ENCODE measurements at regions not wholly inside any gene's neighbourhood (a gene's known extent, or its start where the extent isn't known, plus 50 kb on each side); places are given as distances from the start of the nearest gene placed in this dataset.

GRCh38 chr9:69993110-69993509 is 50.5 kb upstream of the MAMDC2 start:
- H3K27ac ChIP-seq (ENCODE audit: low read depth, low read length): no peak overlapping the region
- no peak overlapping the region for H2AK5ac ChIP-seq (ENCODE audit: low read depth, low read length)
- CTCF ChIA-PET (ENCODE audit: partially characterized antibody): interaction anchor here (0.8 to 1.6 kb wide), 5 partner anchors 9 to 118 kb away, joined by 3 to 5 read pairs (median 4); no protein-coding TSS in a partner anchor
- no peak for DNase-seq (ENCODE audit: low read depth in 1 of 2, low spot score in 2 of 2)
- no peak overlapping the region for H2BK15ac ChIP-seq (ENCODE audit: low read length)
- no peak overlapping the region for H3K9ac ChIP-seq (replicated peaks in 1 of 4; ENCODE audit: extremely low read depth in 1 of 4, low read depth in 3 of 4, low read length in 3 of 4)
- no peak overlapping the region for H3K4ac ChIP-seq (replicated peaks; ENCODE audit: insufficient read length, low read depth, low read length)
- no peaks in the 10 kb centered on the region for H3K4me1 ChIP-seq (replicated peaks in 1 of 4; ENCODE audit: control insufficient read depth in 3 of 4, insufficient read depth in 4 of 4, low read length in 3 of 4)
- H3K4me2 ChIP-seq (ENCODE audit: insufficient read depth in 1 of 2, low read depth in 2 of 2, low read length in 2 of 2): no peak overlapping the region
- no peak overlapping the region for H4K8ac ChIP-seq (ENCODE audit: extremely low read depth, insufficient read depth, low read length)
- no peaks in the 10 kb centered on the region for H3K23me2 ChIP-seq (ENCODE audit: low read depth, low read length)
- WGBS, 2 experiments (ENCODE audit: extremely low coverage in 1 of 2, insufficient coverage in 1 of 2, insufficient read length in 1 of 2, insufficient replicate concordance in 2 of 2, low coverage in 1 of 2, low lambda C conversion rate in 2 of 2, missing lambda C conversion rate in 1 of 2): 85% methylated on average over 2 of the region's 2 CpGs; no CpG with 5 or more reads in 1 of the 2 experiments
- H3K23ac ChIP-seq (ENCODE audit: insufficient read length): no peak overlapping the region
- no peak overlapping the region for H3K18ac ChIP-seq (ENCODE audit: extremely low read depth, low read length)
- H3K79me1 ChIP-seq (ENCODE audit: low read depth, low read length): no peaks in the 10 kb centered on the region
- H2BK5ac ChIP-seq (ENCODE audit: low read depth, low read length): no peak overlapping the region
- H3K36me3 ChIP-seq (ENCODE audit: control insufficient read depth in 2 of 4, insufficient read depth in 4 of 4, low read length in 3 of 4): no peaks in the 10 kb centered on the region
- no peak overlapping the region for H3K4me3 ChIP-seq (ENCODE audit: extremely low read depth in 1 of 4, insufficient read depth in 2 of 4, low read depth in 3 of 4, low read length in 4 of 4)
- H4K91ac ChIP-seq (replicated peaks; ENCODE audit: insufficient read length, low read length): no peak overlapping the region
- H4K20me1 ChIP-seq (replicated peaks in 1 of 2; ENCODE audit: control insufficient read depth in 1 of 2, insufficient read depth in 2 of 2, low read length in 2 of 2): no peaks in the 10 kb centered on the region
- H3K56ac ChIP-seq (replicated peaks; ENCODE audit: insufficient read length, low read depth, low read length): no peak overlapping the region
- H3K79me2 ChIP-seq (ENCODE audit: control insufficient read depth in 1 of 2, insufficient read depth in 2 of 2, low read length in 2 of 2): no peaks in the 10 kb centered on the region
- peaks cover 0 to 1% (median 0%) of the 10 kb centered on the region in 4 experiments; a peak in 1 of 7 replicates for H3K27me3 ChIP-seq (replicated peaks in 1 of 4; ENCODE audit: control insufficient read depth in 3 of 4, extremely low read depth in 1 of 4, insufficient read depth in 3 of 4, low read length in 3 of 4)
- FAIRE-seq: no peak
- no peak overlapping the region for H2BK120ac ChIP-seq (replicated peaks; ENCODE audit: low read depth, low read length)
- H3K14ac ChIP-seq (ENCODE audit: insufficient read length): no peak overlapping the region
- H2BK12ac ChIP-seq (ENCODE audit: low read depth, low read length): no peak overlapping the region
- H4K5ac ChIP-seq (ENCODE audit: insufficient read length, low read depth, low read length): no peak overlapping the region
- H2AFZ ChIP-seq (ENCODE audit: low read length): no peak overlapping the region
- no peaks in the 10 kb centered on the region for H3K9me3 ChIP-seq (ENCODE audit: insufficient read depth in 2 of 2, low read depth in 1 of 2, low read length in 1 of 2)
- no peak overlapping the region for H2BK20ac ChIP-seq (ENCODE audit: low read length)
- POLR2A ChIA-PET (ENCODE audit: partially characterized antibody): no interaction called here
- TF ChIP-seq TBP (IDR thresholded peaks at IDR 0.05; ENCODE audit: low read depth, low read length) (no peak), KDM1A (IDR thresholded peaks at IDR 0.05; ENCODE audit: borderline replicate concordance, low read length) (no peak)

Measured in H1 (cell line).